HepG2 (cell line): ENCODE measurements at regions not wholly inside any gene's neighbourhood (a gene's known extent, or its start where the extent isn't known, plus 50 kb on each side); places are given as distances from the start of the nearest gene placed in this dataset.

Experiments used
- ATAC-seq: fragments of 200-7000 bp; cut with Tn5 transposase; 3 replicates; pipeline ENCODE4 v1.9.1; 2020; ENCODE audit warnings: mild to moderate bottlenecking, moderate library complexity
- BruUV-seq: library from RNA; stranded (reverse); fragments of 400-500 nt; replicated peaks from 2 replicates; lab custom pipeline; 2021; lab: Mats Ljungman, UMichigan
- CTCF ChIA-PET: fragments of 300-600 bp; formaldehyde crosslinking; extraction: SDS; loops from one replicate; lab custom pipeline; 2021; ENCODE audit warnings: low total read pairs, inconsistent platforms, low intra/inter-chr PET ratio; lab: Yijun Ruan, JAX
- POLR2A ChIA-PET: fragments of 350-600 bp; sonication (Branson Sonifier 250); formaldehyde crosslinking; loops from one replicate; lab custom pipeline; 2020; ENCODE audit warnings: antibody characterized with exemption, inconsistent platforms; lab: Yijun Ruan, JAX
- DNase-seq: peaks from one replicate; pipeline ENCODE4 v3.0.0-alpha.2; 2015; ENCODE audit warnings: low spot score
- FAIRE-seq: peaks from 3 replicates; lab custom pipeline; 2011; peaks lifted over from hg19 to GRCh38; lab: Jason Lieb, UNC
- H2AFZ ChIP-seq: one replicate; pipeline ENCODE4 v1.6.1; 2011; ENCODE audit warnings: low read length, inconsistent platforms
- H3K27ac ChIP-seq: fragments of 300-600 bp; 3 replicates; pipeline ENCODE4 v1.8.0; 2011; ENCODE audit warnings: mixed run types, mild to moderate bottlenecking, mixed read lengths, low read length, inconsistent platforms; ENCODE audit not compliant: insufficient read depth; ENCODE audit errors: extremely low read length
- H3K27me3 ChIP-seq, 2 experiments: fragments of 200-600 bp in 1 of 2; 2 replicates in 1 of 2; 3 replicates in 1 of 2; pipeline versions ENCODE4 v1.6.0 to v1.8.0; 2011; ENCODE audit warnings: low read length in 2 of 2, mild to moderate bottlenecking in 2 of 2, moderate library complexity in 2 of 2, inconsistent platforms in 1 of 2; ENCODE audit not compliant: insufficient read depth in 2 of 2, control insufficient read depth in 1 of 2
- H3K36me3 ChIP-seq, 2 experiments: fragments of 200-600 bp in 1 of 2; replicated peaks in 1 of 2; 2 replicates in 1 of 2; 3 replicates in 1 of 2; pipeline versions ENCODE4 v1.5.1 to v1.8.0; 2011; ENCODE audit warnings: low read length in 2 of 2, inconsistent platforms in 1 of 2; ENCODE audit not compliant: insufficient read depth in 2 of 2, control insufficient read depth in 1 of 2
- H3K4me1 ChIP-seq: 2 replicates; pipeline ENCODE4 v1.5.1; 2012; ENCODE audit warnings: low read length, inconsistent platforms; ENCODE audit not compliant: insufficient read depth
- H3K4me2 ChIP-seq: 2 replicates; pipeline ENCODE4 v1.6.0; 2011; ENCODE audit warnings: low read depth, low read length, inconsistent platforms
- H3K4me3 ChIP-seq, 3 experiments: fragments of 200-600 bp in 1 of 3; sonication (generic), shearing (Covaris generic) in 1 of 3; replicated peaks in 1 of 3; 2 replicates each; pipeline ENCODE4 v1.5.1; 2011 to 2016; ENCODE audit warnings: low read length in 3 of 3, inconsistent platforms in 2 of 3, low read depth in 2 of 3, mild to moderate bottlenecking in 2 of 3, control low read depth in 1 of 3, mixed read lengths in 1 of 3; ENCODE audit not compliant: insufficient read depth in 1 of 3
- H3K79me2 ChIP-seq: one replicate; pipeline ENCODE4 v1.6.1; 2011; ENCODE audit warnings: low read length, inconsistent platforms; ENCODE audit not compliant: insufficient read depth
- H3K9ac ChIP-seq: 2 replicates; pipeline ENCODE4 v1.6.0; 2011; ENCODE audit warnings: mild to moderate bottlenecking, low read depth, low read length, inconsistent platforms; ENCODE audit not compliant: insufficient read depth
- H3K9me3 ChIP-seq: 2 replicates; pipeline ENCODE4 v1.5.1; 2012; ENCODE audit warnings: mild to moderate bottlenecking, low read length
- H4K20me1 ChIP-seq: 2 replicates; pipeline ENCODE4 v1.6.0; 2011; ENCODE audit warnings: inconsistent platforms, mild to moderate bottlenecking, low read length, moderate library complexity; ENCODE audit not compliant: insufficient read depth
- CBFB ChIP-seq: sonication (generic); formaldehyde crosslinking; IDR thresholded peaks from 2 replicates; pipeline ENCODE4 v1.4.0; 2020; ENCODE audit warnings: missing genetic modification reagents
- FOXA3 ChIP-seq: IDR thresholded peaks from 2 replicates; pipeline ENCODE4 v1.6.1; 2016; ENCODE audit warnings: missing genetic modification reagents, missing compliant biosample characterization
- MXD4 ChIP-seq: IDR thresholded peaks from 2 replicates; pipeline ENCODE4 v1.6.1; 2016; ENCODE audit warnings: mild to moderate bottlenecking, missing biosample characterization, missing genetic modification reagents
- MYC ChIP-seq: sonication (generic); formaldehyde crosslinking; IDR thresholded peaks from 2 replicates; pipeline ENCODE4 v1.9.0; 2021; ENCODE audit warnings: missing genetic modification reagents, borderline replicate concordance
- POLR2AphosphoS2 ChIP-seq: IDR thresholded peaks from 2 replicates; pipeline ENCODE4 v1.6.1; 2011; ENCODE audit warnings: low read depth, low read length, improper control_type of control experiment
- RERE ChIP-seq: IDR thresholded peaks from 2 replicates; pipeline ENCODE4 v1.6.1; 2016; ENCODE audit warnings: low read depth, missing genetic modification reagents, missing compliant biosample characterization
- TOPORS ChIP-seq: sonication (generic); formaldehyde crosslinking; IDR thresholded peaks from 2 replicates; pipeline ENCODE4 v1.8.0; 2023; ENCODE audit warnings: mild to moderate bottlenecking, missing genetic modification reagents
- ZBTB26 ChIP-seq: IDR thresholded peaks from 2 replicates; pipeline ENCODE4 v1.6.1; 2016; ENCODE audit warnings: missing compliant biosample characterization, missing genetic modification reagents, borderline replicate concordance
- ZKSCAN8 ChIP-seq: IDR thresholded peaks from 2 replicates; pipeline ENCODE4 v1.6.1; 2016; ENCODE audit warnings: borderline replicate concordance, missing genetic modification reagents, missing compliant biosample characterization
- ZNF124 ChIP-seq: sonication (generic); formaldehyde crosslinking; IDR thresholded peaks from 2 replicates; pipeline ENCODE4 v1.4.0; 2020; ENCODE audit warnings: missing genetic modification reagents
- ZNF142 ChIP-seq: sonication (generic); formaldehyde crosslinking; IDR thresholded peaks from 2 replicates; pipeline ENCODE4 v1.4.0; 2020; ENCODE audit warnings: missing genetic modification reagents
- ZNF550 ChIP-seq: sonication (generic); formaldehyde crosslinking; IDR thresholded peaks from 2 replicates; pipeline ENCODE4 v1.4.0; 2020; ENCODE audit warnings: mild to moderate bottlenecking, missing genetic modification reagents, borderline replicate concordance
- ZNF773 ChIP-seq: sonication (generic); formaldehyde crosslinking; IDR thresholded peaks from 2 replicates; pipeline ENCODE4 v1.4.0; 2020; ENCODE audit warnings: missing genetic modification reagents, borderline replicate concordance
- ZNF891 ChIP-seq: sonication (generic); formaldehyde crosslinking; IDR thresholded peaks from 2 replicates; pipeline ENCODE4 v1.5.0; 2020; ENCODE audit warnings: mild to moderate bottlenecking, missing genetic modification reagents
- WGBS: methylation state at CpG from one replicate; pipeline ENCODE4 v1.1.6; 2017; ENCODE audit warnings: low lambda C conversion rate; 5-methylcytosine and 5-hydroxymethylcytosine counted together
- in situ Hi-C: cut with HindIII; loops from 2 replicates; pipeline ENCODE4 v1.10.0; 2017; ENCODE audit warnings: low pct_unique_long_range_greater_than_20kb; ENCODE audit not compliant: extremely low pct_ligation_motif_present
- intact Hi-C: fragments of 100-400 bp; cut with micrococcal nuclease; formaldehyde crosslinking; loops from one replicate; pipeline ENCODE4 v1.10.0; 2022; ENCODE audit not compliant: unreplicated experiment

- no peaks in the 10 kb centered on the region for H3K36me3 ChIP-seq
- DNase-seq: no peak
- in situ Hi-C loops (no loop called here), intact Hi-C loops (no loop called here)
- ATAC-seq: no peak
- H2AFZ ChIP-seq: no peak overlapping the region
- no peaks in the 10 kb centered on the region for H3K27me3 ChIP-seq
- no peaks in the 10 kb centered on the region for H3K9me3 ChIP-seq
- no peak overlapping the region for H3K4me3 ChIP-seq
- no peaks in the 10 kb centered on the region for H4K20me1 ChIP-seq
- H3K4me1 ChIP-seq: no peaks in the 10 kb centered on the region
- CTCF ChIA-PET: no interaction called here
- no TSS peak for BruUV-seq
- no peak for FAIRE-seq
- H3K27ac ChIP-seq: no peak overlapping the region
- no peak overlapping the region for H3K9ac ChIP-seq
- no peak overlapping the region for H3K4me2 ChIP-seq
- POLR2A ChIA-PET: no interaction called here
- H3K79me2 ChIP-seq: no peaks in the 10 kb centered on the region
- WGBS: 3% methylated on average over 1 of the region's 1 CpG
- TF ChIP-seq RERE (CRISPR knock-in tag) (no peak), ZKSCAN8 (CRISPR knock-in tag) (no peak), ZNF142 (CRISPR knock-in tag) (no peak), FOXA3 (CRISPR knock-in tag) (no peak), ZBTB26 (CRISPR knock-in tag) (no peak), ZNF124 (CRISPR knock-in tag) (no peak), ZNF891 (CRISPR knock-in tag) (no peak), MXD4 (no peak), POLR2AphosphoS2 (no peak), TOPORS (no peak), MYC (CRISPR knock-in tag) (no peak), CBFB (no peak), ZNF773 (CRISPR knock-in tag) (no peak), ZNF550 (CRISPR knock-in tag) (no peak)
Measured at GRCh38 chr3:148367756-148368155, 329.9 kb upstream of the AGTR1 start.
